IMR-90 (cell line): ENCODE measurements at regions not wholly inside any gene's neighbourhood (a gene's known extent, or its start where the extent isn't known, plus 50 kb on each side); places are given as distances from the start of the nearest gene placed in this dataset.

ENCODE experiments used
- ATAC-seq: fragments of 200-7000 bp; cut with Tn5 transposase; 2 replicates; pipeline ENCODE4 v1.9.1; 2020; ENCODE audit warnings: low read depth, mild to moderate bottlenecking, moderate library complexity
- BruUV-seq: library from RNA; stranded (reverse); fragments of 400-500 nt; replicated peaks from 2 replicates; lab custom pipeline; 2021; lab: Mats Ljungman, UMichigan
- CTCF ChIA-PET: fragments of 300-600 bp; formaldehyde crosslinking; extraction: SDS; loops from one replicate; lab custom pipeline; 2021; ENCODE audit warnings: antibody characterized with exemption; lab: Yijun Ruan, JAX
- POLR2A ChIA-PET: fragments of 300-600 bp; sonication (Branson Sonifier 250); formaldehyde crosslinking; loops from one replicate; lab custom pipeline; 2022; ENCODE audit warnings: antibody characterized with exemption; ENCODE audit not compliant: unreplicated experiment; lab: Charles Lee
- DNase-seq: peaks from one replicate; pipeline ENCODE4 v3.0.0; 2013
- H2AFZ ChIP-seq: replicated peaks from 2 replicates; pipeline ENCODE3; 2013; ENCODE audit warnings: low read length, mild to moderate bottlenecking; ENCODE audit not compliant: poor library complexity
- H2AK5ac ChIP-seq: 2 replicates; pipeline ENCODE4 v1.6.1; 2013; ENCODE audit warnings: low read depth, low read length, inconsistent platforms
- H2AK9ac ChIP-seq: replicated peaks from 2 replicates; pipeline ENCODE3; 2013; ENCODE audit warnings: mild to moderate bottlenecking, low read depth, low read length, moderate library complexity; ENCODE audit not compliant: poor library complexity
- H2BK120ac ChIP-seq: 2 replicates; pipeline ENCODE4 v1.6.1; 2013; ENCODE audit warnings: low read depth, low read length, inconsistent platforms
- H2BK15ac ChIP-seq: 3 replicates; pipeline ENCODE4 v1.6.1; 2013; ENCODE audit warnings: low read depth, low read length, inconsistent platforms
- H2BK20ac ChIP-seq: 2 replicates; pipeline ENCODE4 v1.6.1; 2013; ENCODE audit warnings: low read depth, mild to moderate bottlenecking, inconsistent platforms, low read length, moderate library complexity
- H2BK5ac ChIP-seq: 2 replicates; pipeline ENCODE4 v1.6.1; 2013; ENCODE audit warnings: mild to moderate bottlenecking, low read depth, low read length, inconsistent platforms; ENCODE audit not compliant: poor library complexity, severe bottlenecking
- H3K14ac ChIP-seq: replicated peaks from 2 replicates; pipeline ENCODE4 v1.6.1; 2013; ENCODE audit warnings: low read depth, low read length, inconsistent platforms
- H3K18ac ChIP-seq: 2 replicates; pipeline ENCODE4 v1.6.1; 2013; ENCODE audit warnings: low read depth, low read length, control low read depth
- H3K23ac ChIP-seq: 2 replicates; pipeline ENCODE4 v1.6.1; 2013; ENCODE audit warnings: low read depth, low read length, inconsistent platforms
- H3K27ac ChIP-seq: 2 replicates; pipeline ENCODE4 v1.5.1; 2013; ENCODE audit warnings: mild to moderate bottlenecking, control low read depth, low read length; ENCODE audit not compliant: insufficient read depth
- H3K27me3 ChIP-seq: 2 replicates; pipeline ENCODE4 v1.6.1; 2013; ENCODE audit warnings: low read length; ENCODE audit not compliant: control insufficient read depth, insufficient read depth
- H3K36me3 ChIP-seq: 2 replicates; pipeline ENCODE4 v1.6.1; 2013; ENCODE audit warnings: low read length, mixed read lengths; ENCODE audit not compliant: control insufficient read depth, insufficient read depth
- H3K4ac ChIP-seq: 2 replicates; pipeline ENCODE4 v1.6.1; 2013; ENCODE audit warnings: low read depth, low read length, inconsistent platforms
- H3K4me1 ChIP-seq: 2 replicates; pipeline ENCODE4 v1.6.1; 2013; ENCODE audit warnings: low read length, mixed read lengths; ENCODE audit not compliant: control insufficient read depth, insufficient read depth
- H3K4me2 ChIP-seq: 2 replicates; pipeline ENCODE4 v1.6.1; 2013; ENCODE audit warnings: low read depth, mild to moderate bottlenecking, control low read depth, low read length, moderate library complexity
- H3K4me3 ChIP-seq: 2 replicates; pipeline ENCODE4 v1.5.1; 2013; ENCODE audit warnings: low read depth, mild to moderate bottlenecking, control low read depth, low read length, moderate library complexity; ENCODE audit not compliant: insufficient read depth
- H3K56ac ChIP-seq: 2 replicates; pipeline ENCODE4 v1.6.1; 2013; ENCODE audit warnings: low read length, inconsistent platforms; ENCODE audit not compliant: insufficient read depth; ENCODE audit errors: extremely low read depth
- H3K79me1 ChIP-seq, 2 experiments: 2 replicates each; pipeline ENCODE4 v1.6.1; 2013; ENCODE audit warnings: low read length in 2 of 2, inconsistent platforms in 1 of 2, low read depth in 1 of 2
- H3K9ac ChIP-seq: 2 replicates; pipeline ENCODE4 v1.6.1; 2013; ENCODE audit warnings: low read depth, low read length, control low read depth
- H3K9me1 ChIP-seq: 2 replicates; pipeline ENCODE4 v1.6.1; 2013; ENCODE audit warnings: low read length, inconsistent platforms; ENCODE audit not compliant: insufficient read depth
- H3K9me3 ChIP-seq: 2 replicates; pipeline ENCODE4 v1.6.1; 2013; ENCODE audit warnings: low read length; ENCODE audit not compliant: control insufficient read depth, insufficient read depth
- H4K20me1 ChIP-seq: 2 replicates; pipeline ENCODE4 v1.6.1; 2013; ENCODE audit warnings: low read length, inconsistent platforms; ENCODE audit not compliant: insufficient read depth
- H4K5ac ChIP-seq: 2 replicates; pipeline ENCODE4 v1.6.1; 2013; ENCODE audit warnings: mild to moderate bottlenecking, low read depth, low read length, control low read depth
- H4K8ac ChIP-seq, 2 experiments: 2 replicates each; pipeline ENCODE4 v1.6.1; 2013; ENCODE audit warnings: low read depth in 2 of 2, low read length in 2 of 2, control low read depth in 1 of 2, inconsistent platforms in 1 of 2
- H4K91ac ChIP-seq: 2 replicates; pipeline ENCODE4 v1.6.1; 2013; ENCODE audit warnings: low read depth, low read length, inconsistent platforms; ENCODE audit not compliant: insufficient read depth
- BHLHE40 ChIP-seq: fragments of 150-350 bp; IDR thresholded peaks from 2 replicates; pipeline ENCODE4 v1.6.1; 2016; ENCODE audit warnings: mild to moderate bottlenecking, low read depth, low read length
- CEBPB ChIP-seq: IDR thresholded peaks from 2 replicates; pipeline ENCODE4 v1.6.1; 2012; ENCODE audit warnings: low read depth, low read length, improper control_type of control experiment
- CHD1 ChIP-seq: IDR thresholded peaks from 2 replicates; pipeline ENCODE4 v1.6.1; 2012; ENCODE audit warnings: low read depth, low read length, improper control_type of control experiment
- FOS ChIP-seq: fragments of 150-350 bp; IDR thresholded peaks from 2 replicates; pipeline ENCODE4 v1.6.1; 2016; ENCODE audit warnings: low read depth, low read length
- MAFK ChIP-seq: IDR thresholded peaks from 2 replicates; pipeline ENCODE4 v1.6.1; 2012; ENCODE audit warnings: low read depth, low read length, improper control_type of control experiment
- MAZ ChIP-seq: IDR thresholded peaks from 2 replicates; pipeline ENCODE4 v1.6.1; 2012; ENCODE audit warnings: low read depth, mild to moderate bottlenecking, low read length, improper control_type of control experiment, moderate library complexity, borderline replicate concordance
- MXI1 ChIP-seq: IDR thresholded peaks from 2 replicates; pipeline ENCODE4 v1.6.1; 2012; ENCODE audit warnings: low read depth, mild to moderate bottlenecking, low read length, moderate library complexity, borderline replicate concordance
- NFE2L2 ChIP-seq: fragments of 150-350 bp; IDR thresholded peaks from 2 replicates; pipeline ENCODE4 v1.6.1; 2016; ENCODE audit warnings: low read depth, mild to moderate bottlenecking, low read length
- POLR2A ChIP-seq: IDR thresholded peaks from 2 replicates; pipeline ENCODE4 v1.6.1; 2012; ENCODE audit warnings: mild to moderate bottlenecking, low read depth, low read length
- RAD21 ChIP-seq: IDR thresholded peaks from 2 replicates; pipeline ENCODE4 v1.6.1; 2012; ENCODE audit warnings: low read length, improper control_type of control experiment
- RCOR1 ChIP-seq: IDR thresholded peaks from 2 replicates; pipeline ENCODE4 v1.6.1; 2012; ENCODE audit warnings: mild to moderate bottlenecking, low read length, improper control_type of control experiment; ENCODE audit not compliant: insufficient replicate concordance
- RFX5 ChIP-seq: IDR thresholded peaks from 2 replicates; pipeline ENCODE4 v1.8.0; 2012; ENCODE audit warnings: low read depth, mild to moderate bottlenecking, low read length, moderate library complexity
- SMC3 ChIP-seq: fragments of 150-350 bp; IDR thresholded peaks from 2 replicates; pipeline ENCODE4 v1.6.1; 2016; ENCODE audit warnings: low read depth, mild to moderate bottlenecking, antibody characterized with exemption, low read length, moderate library complexity
- WGBS, 2 experiments: methylation state at CpG; one replicate each; pipeline versions ENCODE4 v1.1.5 to v1.1.7; 2013; ENCODE audit warnings: missing lambda C conversion rate in 2 of 2; ENCODE audit not compliant: insufficient read length in 1 of 2; ENCODE audit errors: extremely low coverage in 2 of 2; 5-methylcytosine and 5-hydroxymethylcytosine counted together
- dilution Hi-C: fragments of 300-500 bp; cut with HindIII; formaldehyde crosslinking; loops from one replicate; pipeline ENCODE4 v1.14.3; 2018; ENCODE audit warnings: low sequenced_read_pairs; ENCODE audit not compliant: unreplicated experiment
- in situ Hi-C: fragments of 300-500 bp; cut with MboI; formaldehyde crosslinking; loops from 3 replicates; pipeline ENCODE4 v1.14.3; 2019; ENCODE audit warnings: low sequenced_read_pairs, inconsistent platforms, mixed read lengths
- intact Hi-C: fragments of 100-400 bp; cut with micrococcal nuclease; formaldehyde crosslinking; loops from 2 replicates; pipeline ENCODE4 v1.10.0; 2022
- TF ChIP-seq, protein P1 (sequence below): fragments of 150-350 bp; IDR thresholded peaks from 2 replicates; pipeline ENCODE4 v1.6.1; 2016; ENCODE audit warnings: low read depth, mild to moderate bottlenecking, low read length, moderate library complexity, borderline replicate concordance
- TF ChIP-seq, protein P2 (sequence below): fragments of 150-350 bp; IDR thresholded peaks from 2 replicates; pipeline ENCODE4 v1.6.1; 2017; ENCODE audit warnings: mild to moderate bottlenecking, antibody characterized with exemption, low read length, low read depth
- TF ChIP-seq, protein P3 (sequence below): conservative IDR thresholded peaks from 2 replicates; pipeline ENCODE4 v1.5.1; 2012; ENCODE audit warnings: mild to moderate bottlenecking, low read depth, low read length, improper control_type of control experiment

DNA sequence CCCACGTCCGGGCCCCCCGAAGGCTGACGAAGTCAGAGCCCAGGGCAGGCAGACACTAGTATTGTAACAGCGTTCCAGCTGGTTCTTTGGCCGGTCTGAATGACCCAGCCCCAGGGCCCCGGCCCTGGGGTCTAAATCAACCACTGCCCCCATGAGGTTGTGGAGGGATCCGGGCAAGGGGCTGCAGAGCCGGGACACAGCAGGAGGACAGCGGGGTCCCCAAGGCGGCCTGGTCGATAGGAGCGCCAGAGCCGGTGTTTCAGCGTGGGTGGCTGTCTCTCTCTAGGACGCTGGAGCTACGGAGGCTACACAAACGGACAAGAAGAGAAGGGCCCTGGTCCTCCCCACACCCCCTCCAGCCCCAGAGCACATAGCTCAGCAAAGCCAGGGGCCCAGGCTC is 101.8 kb downstream of the RBFOX3 start:
- intact Hi-C loops: no loop called here
- Histone ChIP-seq H3K79me1 (no peaks in the 10 kb centered on the region), H3K27ac (no peak overlapping the region), H3K18ac (no peak overlapping the region), H4K91ac (no peak overlapping the region), H3K27me3 (no peaks in the 10 kb centered on the region), H2BK120ac (no peak overlapping the region), H4K5ac (no peak overlapping the region), H3K4me3 (no peak overlapping the region), H3K4me1 (no peaks in the 10 kb centered on the region), H2AK9ac (no peak overlapping the region), H3K4ac (no peak overlapping the region), H3K14ac (no peak overlapping the region), H3K9me1 (no peaks in the 10 kb centered on the region), H2AFZ (no peak overlapping the region), H3K9ac (no peak overlapping the region), H3K23ac (no peak overlapping the region), H4K20me1 (no peaks in the 10 kb centered on the region), H2AK5ac (no peak overlapping the region), H2BK20ac (no peak overlapping the region), H3K4me2 (no peak overlapping the region), H3K9me3 (peaks cover 33% of the 10 kb centered on the region), H3K56ac (no peak overlapping the region), H2BK5ac (no peak overlapping the region), H2BK15ac (no peak overlapping the region), H3K36me3 (no peaks in the 10 kb centered on the region), H4K8ac (no peak overlapping the region)
- no TSS peak for BruUV-seq
- no peak for TF ChIP-seq MAZ
- TF ChIP-seq, protein P1, sequence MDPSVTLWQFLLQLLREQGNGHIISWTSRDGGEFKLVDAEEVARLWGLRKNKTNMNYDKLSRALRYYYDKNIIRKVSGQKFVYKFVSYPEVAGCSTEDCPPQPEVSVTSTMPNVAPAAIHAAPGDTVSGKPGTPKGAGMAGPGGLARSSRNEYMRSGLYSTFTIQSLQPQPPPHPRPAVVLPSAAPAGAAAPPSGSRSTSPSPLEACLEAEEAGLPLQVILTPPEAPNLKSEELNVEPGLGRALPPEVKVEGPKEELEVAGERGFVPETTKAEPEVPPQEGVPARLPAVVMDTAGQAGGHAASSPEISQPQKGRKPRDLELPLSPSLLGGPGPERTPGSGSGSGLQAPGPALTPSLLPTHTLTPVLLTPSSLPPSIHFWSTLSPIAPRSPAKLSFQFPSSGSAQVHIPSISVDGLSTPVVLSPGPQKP: no peak
- TF ChIP-seq BHLHE40: no peak
- TF ChIP-seq FOS: no peak
- TF ChIP-seq RAD21: no peak
- no peak for TF ChIP-seq NFE2L2
- TF ChIP-seq RCOR1: no peak
- TF ChIP-seq, protein P2, sequence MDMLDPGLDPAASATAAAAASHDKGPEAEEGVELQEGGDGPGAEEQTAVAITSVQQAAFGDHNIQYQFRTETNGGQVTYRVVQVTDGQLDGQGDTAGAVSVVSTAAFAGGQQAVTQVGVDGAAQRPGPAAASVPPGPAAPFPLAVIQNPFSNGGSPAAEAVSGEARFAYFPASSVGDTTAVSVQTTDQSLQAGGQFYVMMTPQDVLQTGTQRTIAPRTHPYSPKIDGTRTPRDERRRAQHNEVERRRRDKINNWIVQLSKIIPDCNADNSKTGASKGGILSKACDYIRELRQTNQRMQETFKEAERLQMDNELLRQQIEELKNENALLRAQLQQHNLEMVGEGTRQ: no peak
- TF ChIP-seq, protein P3, sequence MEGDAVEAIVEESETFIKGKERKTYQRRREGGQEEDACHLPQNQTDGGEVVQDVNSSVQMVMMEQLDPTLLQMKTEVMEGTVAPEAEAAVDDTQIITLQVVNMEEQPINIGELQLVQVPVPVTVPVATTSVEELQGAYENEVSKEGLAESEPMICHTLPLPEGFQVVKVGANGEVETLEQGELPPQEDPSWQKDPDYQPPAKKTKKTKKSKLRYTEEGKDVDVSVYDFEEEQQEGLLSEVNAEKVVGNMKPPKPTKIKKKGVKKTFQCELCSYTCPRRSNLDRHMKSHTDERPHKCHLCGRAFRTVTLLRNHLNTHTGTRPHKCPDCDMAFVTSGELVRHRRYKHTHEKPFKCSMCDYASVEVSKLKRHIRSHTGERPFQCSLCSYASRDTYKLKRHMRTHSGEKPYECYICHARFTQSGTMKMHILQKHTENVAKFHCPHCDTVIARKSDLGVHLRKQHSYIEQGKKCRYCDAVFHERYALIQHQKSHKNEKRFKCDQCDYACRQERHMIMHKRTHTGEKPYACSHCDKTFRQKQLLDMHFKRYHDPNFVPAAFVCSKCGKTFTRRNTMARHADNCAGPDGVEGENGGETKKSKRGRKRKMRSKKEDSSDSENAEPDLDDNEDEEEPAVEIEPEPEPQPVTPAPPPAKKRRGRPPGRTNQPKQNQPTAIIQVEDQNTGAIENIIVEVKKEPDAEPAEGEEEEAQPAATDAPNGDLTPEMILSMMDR: no peak
- no peak for TF ChIP-seq MAFK
- no peak for TF ChIP-seq MXI1
- TF ChIP-seq CEBPB: no peak
- TF ChIP-seq CHD1: no peak
- TF ChIP-seq RFX5: no peak
- TF ChIP-seq POLR2A: no peak
- TF ChIP-seq SMC3: no peak
- dilution Hi-C loops: no loop called here
- no peak for ATAC-seq
- DNase-seq: no peak
- CTCF ChIA-PET: no interaction called here
- 69% methylated on average over 7 of the region's 18 CpGs; no CpG with 5 or more reads in 1 of the 2 experiments for WGBS, 2 experiments
- in situ Hi-C loops: no loop called here
- POLR2A ChIA-PET: no interaction called here
